Ishikawa (cell line): ENCODE measurements at regions not wholly inside any gene's neighbourhood (a gene's known extent, or its start where the extent isn't known, plus 50 kb on each side); places are given as distances from the start of the nearest gene placed in this dataset.

Experiments used
- CEBPB ChIP-seq: IDR thresholded peaks from 2 replicates; pipeline ENCODE4 v1.6.1; 2012
- CREB1 ChIP-seq: IDR thresholded peaks from 2 replicates; pipeline ENCODE4 v1.6.1; 2012; ENCODE audit warnings: low read depth
- EGR1 ChIP-seq: IDR thresholded peaks from 2 replicates; pipeline ENCODE4 v1.6.1; 2012
- EP300 ChIP-seq: IDR thresholded peaks from 2 replicates; pipeline ENCODE4 v1.6.1; 2012; ENCODE audit warnings: borderline replicate concordance
- FOXM1 ChIP-seq: IDR thresholded peaks from 2 replicates; pipeline ENCODE4 v1.6.1; 2012; ENCODE audit warnings: low read depth, borderline replicate concordance
- MAX ChIP-seq: IDR thresholded peaks from 2 replicates; pipeline ENCODE4 v1.6.1; 2012
- NFIC ChIP-seq: IDR thresholded peaks from 2 replicates; pipeline ENCODE4 v1.6.1; 2012
- RAD21 ChIP-seq: IDR thresholded peaks from 2 replicates; pipeline ENCODE4 v1.6.1; 2012; ENCODE audit warnings: low read depth
- REST ChIP-seq: IDR thresholded peaks from 2 replicates; pipeline ENCODE4 v1.6.1; 2012; ENCODE audit warnings: low read depth, mild to moderate bottlenecking
- TAF1 ChIP-seq: IDR thresholded peaks from 2 replicates; pipeline ENCODE4 v1.6.1; 2012; ENCODE audit warnings: low read depth, mild to moderate bottlenecking
- TCF12 ChIP-seq: IDR thresholded peaks from 2 replicates; pipeline ENCODE4 v1.6.1; 2012; ENCODE audit warnings: low read depth
- TEAD4 ChIP-seq: IDR thresholded peaks from 2 replicates; pipeline ENCODE4 v1.6.1; 2012
- USF1 ChIP-seq: IDR thresholded peaks from 2 replicates; pipeline ENCODE4 v1.6.1; 2012
- YY1 ChIP-seq: IDR thresholded peaks from 2 replicates; pipeline ENCODE4 v1.6.1; 2012; ENCODE audit warnings: low read depth
- ZBTB7A ChIP-seq: IDR thresholded peaks from 2 replicates; pipeline ENCODE4 v1.6.1; 2012; ENCODE audit warnings: low read depth

- TF ChIP-seq EGR1 (no peak), CREB1 (no peak), FOXM1 (no peak), USF1 (no peak), CEBPB (no peak), TCF12 (no peak), TEAD4 (no peak), MAX (no peak), REST (no peak), YY1 (no peak), RAD21 (no peak), EP300 (no peak), TAF1 (no peak), NFIC (no peak), ZBTB7A (no peak)
Observed at GRCh38 chr2:125243074-125243473, 1218.0 kb downstream of the CNTNAP5 start.

GRCh38 chr2:125254010-125254409 is 1228.9 kb downstream of the CNTNAP5 start:
- no peak for TF ChIP-seq TCF12
- TF ChIP-seq ZBTB7A, result no peak
- TF ChIP-seq NFIC, result no peak
- no peak for TF ChIP-seq EP300
- TF ChIP-seq USF1, result no peak
- TF ChIP-seq CREB1, result no peak
- no peak for TF ChIP-seq REST
- no peak for TF ChIP-seq EGR1
- no peak for TF ChIP-seq RAD21
- TF ChIP-seq TEAD4, result no peak
- no peak for TF ChIP-seq CEBPB
- no peak for TF ChIP-seq FOXM1
- no peak for TF ChIP-seq TAF1
- TF ChIP-seq YY1, result no peak
- no peak for TF ChIP-seq MAX

GRCh38 chr2:125259451-125259850 is 1234.4 kb downstream of the CNTNAP5 start:
- TF ChIP-seq EP300 (no peak), NFIC (no peak), USF1 (no peak), ZBTB7A (no peak), RAD21 (no peak), TEAD4 (no peak), EGR1 (no peak), CREB1 (no peak), MAX (no peak), REST (no peak), CEBPB (no peak), YY1 (no peak), TAF1 (no peak), FOXM1 (no peak)

GRCh38 chr2:125264453-125264852 is 1239.4 kb downstream of the CNTNAP5 start:
- TF ChIP-seq ZBTB7A (no peak), CREB1 (no peak), YY1 (no peak), MAX (no peak), REST (no peak), EP300 (no peak), FOXM1 (no peak), NFIC (no peak), CEBPB (no peak), RAD21 (no peak), TAF1 (no peak), EGR1 (no peak), USF1 (no peak), TEAD4 (no peak), TCF12 (no peak)
